GM21825 (cell line): ENCODE measurements at regions not wholly inside any gene's neighbourhood (a gene's known extent, or its start where the extent isn't known, plus 50 kb on each side); places are given as distances from the start of the nearest gene placed in this dataset.

Source experiments
- ATAC-seq: cut with Tn5 transposase; IDR thresholded peaks from one replicate; pipeline ENCODE4 v1.9.1; 2021; ENCODE audit warnings: mild to moderate bottlenecking, moderate library complexity; ENCODE audit not compliant: unreplicated experiment

GRCh38 chr13:22693691-22694090 is 487.1 kb upstream of the SGCG start:
- ATAC-seq, result no peak

DNA sequence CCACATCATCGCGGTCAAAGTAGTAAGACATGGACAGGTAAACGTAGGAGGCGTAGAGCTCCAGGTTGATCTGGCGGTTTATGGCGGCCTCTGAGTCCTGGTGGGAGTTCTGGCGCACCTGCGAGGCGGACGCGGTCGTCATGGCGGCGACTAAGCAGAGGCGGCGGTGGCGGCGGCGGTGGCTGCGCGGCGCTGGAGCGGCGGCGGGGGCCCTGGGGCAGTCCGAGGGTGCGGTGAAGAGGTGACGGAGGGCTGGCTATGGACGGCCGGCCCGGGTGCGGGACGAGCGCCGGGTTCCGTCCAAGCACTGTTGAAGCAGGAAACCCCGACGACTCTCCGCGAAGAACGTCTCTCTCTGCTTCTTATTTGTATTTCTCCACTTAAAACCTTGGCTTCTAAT is 484.3 kb upstream of the SGCG start:
- ATAC-seq, result no peak

- no peak for ATAC-seq
Observed at GRCh38 chr13:22698467-22698866, 482.3 kb upstream of the SGCG start.

- ATAC-seq, result no peak
Observed at GRCh38 chr13:22700246-22700887, 480.4 kb upstream of the SGCG start.

DNA sequence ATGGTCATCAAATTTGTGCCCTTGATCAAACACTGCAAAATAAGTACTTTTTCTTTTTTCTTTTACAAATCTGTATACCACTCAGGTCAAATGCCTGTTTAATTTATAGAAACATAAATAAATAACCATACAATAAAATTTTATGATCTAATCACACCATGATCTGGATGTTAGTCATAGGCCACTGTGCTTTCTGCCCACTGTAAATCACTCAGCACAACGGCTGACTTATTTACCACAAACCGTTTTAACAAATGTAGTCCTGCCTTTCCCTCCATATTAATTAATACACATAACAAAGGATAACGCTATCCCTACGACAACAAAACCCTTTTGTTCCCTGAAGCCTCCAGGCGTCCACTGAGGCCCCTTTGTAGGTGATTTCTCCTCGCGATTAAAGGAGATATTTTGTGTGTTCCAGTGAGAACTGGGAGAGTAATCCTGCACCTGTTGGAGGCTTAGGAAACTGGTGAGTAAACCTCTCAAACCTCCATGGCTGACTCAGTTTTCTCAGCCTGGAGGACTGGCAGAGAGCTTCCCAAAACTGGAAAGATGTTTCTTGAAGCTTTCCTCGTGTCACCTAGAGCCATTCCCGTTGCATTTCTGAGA is 477.1 kb upstream of the SGCG start:
- no peak for ATAC-seq

DNA sequence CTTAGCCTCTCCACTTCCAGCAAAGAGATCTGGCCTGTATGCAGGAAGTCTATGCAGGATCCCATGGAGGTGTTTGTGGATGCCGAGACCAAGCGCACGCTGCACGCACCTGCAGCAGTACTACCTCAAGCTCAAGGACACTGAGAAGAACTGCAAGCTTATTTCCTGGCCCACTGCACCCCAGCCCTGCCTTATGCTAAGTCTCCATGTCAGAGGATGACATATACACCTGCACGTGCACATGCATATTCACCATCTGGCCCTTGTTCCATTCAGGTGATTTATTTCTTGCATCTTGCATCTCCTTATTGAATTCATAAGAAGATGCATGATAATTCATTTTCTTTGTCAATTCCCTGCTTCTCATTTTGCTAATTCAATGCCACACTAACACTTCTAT is 472.8 kb upstream of the SGCG start:
- ATAC-seq, result no peak

DNA sequence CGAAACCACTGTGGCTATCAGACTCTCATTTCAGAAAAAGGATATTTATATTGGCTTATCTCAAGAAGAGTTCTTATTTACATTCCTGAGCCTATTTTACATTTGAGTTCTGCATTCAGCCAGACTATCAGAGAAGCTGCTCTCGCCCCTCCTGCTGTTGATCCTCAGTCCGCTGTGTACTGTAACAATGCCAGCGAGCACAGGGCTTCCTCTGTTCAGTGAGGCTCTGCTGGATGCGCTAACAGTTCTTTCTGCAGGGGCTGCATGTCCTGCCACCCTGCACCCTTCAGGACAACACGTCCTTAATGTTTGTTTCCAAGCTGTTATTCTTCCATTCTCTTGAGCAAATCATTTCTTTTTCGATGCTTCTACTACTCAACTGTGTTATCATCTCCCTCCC is 463.7 kb upstream of the SGCG start:
- ATAC-seq, result no peak

GRCh38 chr13:22726726-22727125 is 454.1 kb upstream of the SGCG start:
- no peak for ATAC-seq

DNA sequence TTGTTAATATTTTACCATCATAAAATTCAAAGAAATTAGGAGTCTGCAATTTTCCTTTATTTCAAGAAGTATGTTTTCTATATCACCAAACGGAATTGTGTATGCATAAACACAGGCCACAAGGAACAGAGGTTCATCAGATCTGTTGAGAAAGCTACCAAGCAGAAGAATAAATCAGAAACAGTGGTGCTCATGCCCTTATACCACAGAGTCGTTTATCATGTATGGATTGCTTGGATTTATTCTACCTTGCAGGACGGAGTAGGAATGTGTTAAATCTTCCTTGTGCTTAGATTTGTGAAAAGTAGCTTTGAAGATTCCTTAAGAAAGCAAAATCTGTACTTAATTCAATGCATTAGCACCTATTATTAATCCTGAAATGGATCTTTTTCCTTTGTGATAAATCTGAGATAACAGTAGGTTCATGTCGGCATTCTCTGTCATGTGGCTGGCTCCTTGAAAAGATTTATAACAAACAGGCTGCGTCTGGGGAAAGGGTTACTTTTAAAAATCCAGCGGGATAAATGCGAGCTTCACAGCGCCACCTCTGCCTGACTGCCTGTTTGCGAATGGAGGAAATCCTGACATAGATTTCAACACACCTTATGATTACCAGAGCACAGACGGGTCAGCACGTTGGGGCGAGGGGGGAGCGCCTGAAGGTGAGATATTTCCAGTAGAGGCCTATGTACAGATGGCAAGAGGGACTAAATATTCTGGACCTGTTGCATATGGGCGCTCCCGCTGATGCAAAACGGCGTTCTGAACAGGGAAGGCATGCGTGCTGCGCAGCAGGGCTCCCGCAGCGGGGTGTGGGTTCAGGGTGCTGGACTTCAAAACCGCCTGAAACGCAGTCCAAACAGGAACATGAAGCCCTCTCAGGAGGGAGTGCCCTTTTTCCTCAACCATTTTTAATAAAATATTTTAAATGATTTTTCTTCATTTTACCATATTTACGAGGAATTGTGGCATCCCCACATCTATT is 445.5 kb upstream of the SGCG start:
- no peak for ATAC-seq

DNA sequence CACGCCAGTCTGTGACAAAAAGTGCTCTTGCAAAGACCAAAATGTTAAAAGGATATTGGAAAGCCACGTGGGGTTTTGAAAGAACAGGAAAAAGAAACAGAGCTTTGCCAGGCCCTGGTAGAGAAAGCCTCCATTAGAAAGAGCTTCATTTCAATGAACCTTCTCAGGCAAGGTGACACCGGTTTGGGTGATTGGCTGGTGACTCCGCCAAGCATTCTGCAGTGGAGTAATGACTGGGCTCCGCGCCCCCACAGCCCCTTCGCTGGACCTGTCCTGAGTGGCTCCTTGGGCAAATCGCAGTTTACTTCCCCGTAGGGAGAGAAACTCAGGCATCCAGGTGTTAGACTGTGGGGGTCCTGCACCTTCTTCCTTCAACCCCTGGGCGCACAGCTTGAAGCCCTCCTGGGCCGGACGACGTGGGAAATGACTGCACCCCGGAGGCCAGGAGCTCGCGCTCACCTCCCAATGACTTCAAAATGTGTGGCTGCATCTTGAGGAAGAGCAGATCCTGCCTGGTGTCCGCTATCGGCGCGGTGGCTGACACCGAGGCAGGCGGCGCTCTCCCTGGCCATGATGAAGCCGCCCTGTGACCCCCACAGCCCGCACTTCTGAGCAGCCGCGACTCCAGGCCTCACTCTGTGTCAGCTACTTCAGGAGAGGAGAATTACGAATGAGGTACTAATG is 444.6 kb upstream of the SGCG start:
- no peak for ATAC-seq

DNA sequence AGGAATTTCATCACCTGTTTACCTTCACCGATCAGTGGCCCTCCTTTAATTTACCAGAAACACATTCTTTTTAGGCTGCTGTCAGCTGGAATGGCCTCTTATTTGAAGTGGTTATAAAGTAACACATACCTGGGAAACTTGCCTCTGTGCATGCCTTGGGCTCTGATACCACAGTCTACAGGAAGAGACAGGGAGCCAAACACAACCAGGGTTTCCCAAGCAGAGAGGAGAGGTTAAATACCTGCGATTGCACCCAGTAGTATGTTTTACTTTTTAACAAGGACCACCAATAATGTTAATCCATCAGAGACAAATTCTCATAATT is 444.0 kb upstream of the SGCG start:
- no peak for ATAC-seq

- ATAC-seq, result no peak
Observed at GRCh38 chr13:22738357-22738756, 442.4 kb upstream of the SGCG start.

DNA sequence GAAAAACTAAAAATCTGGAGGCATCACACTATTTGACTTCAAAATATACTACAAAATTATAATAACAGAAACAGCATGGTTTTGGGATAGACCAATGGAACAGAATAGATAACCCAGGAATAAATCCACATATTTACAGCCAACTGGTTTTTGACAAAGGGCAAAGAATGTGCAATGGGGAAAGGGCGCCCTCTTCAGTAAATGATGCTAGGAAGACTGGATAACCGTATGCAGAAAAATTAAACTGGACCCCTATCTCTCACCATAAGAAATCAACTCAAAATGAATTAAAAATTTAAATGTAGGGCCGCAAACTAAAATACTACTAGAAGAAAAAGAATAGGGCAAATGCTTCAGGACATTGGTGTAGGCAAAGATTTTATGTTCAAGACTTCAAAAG is 440.5 kb upstream of the SGCG start:
- no peak for ATAC-seq

- no peak for ATAC-seq
Observed at GRCh38 chr13:22744688-22745452, 435.9 kb upstream of the SGCG start.

- no peak for ATAC-seq
Observed at GRCh38 chr13:22748866-22749577, 431.8 kb upstream of the SGCG start.

GRCh38 chr13:22749626-22750025 is 431.2 kb upstream of the SGCG start:
- no peak for ATAC-seq

DNA sequence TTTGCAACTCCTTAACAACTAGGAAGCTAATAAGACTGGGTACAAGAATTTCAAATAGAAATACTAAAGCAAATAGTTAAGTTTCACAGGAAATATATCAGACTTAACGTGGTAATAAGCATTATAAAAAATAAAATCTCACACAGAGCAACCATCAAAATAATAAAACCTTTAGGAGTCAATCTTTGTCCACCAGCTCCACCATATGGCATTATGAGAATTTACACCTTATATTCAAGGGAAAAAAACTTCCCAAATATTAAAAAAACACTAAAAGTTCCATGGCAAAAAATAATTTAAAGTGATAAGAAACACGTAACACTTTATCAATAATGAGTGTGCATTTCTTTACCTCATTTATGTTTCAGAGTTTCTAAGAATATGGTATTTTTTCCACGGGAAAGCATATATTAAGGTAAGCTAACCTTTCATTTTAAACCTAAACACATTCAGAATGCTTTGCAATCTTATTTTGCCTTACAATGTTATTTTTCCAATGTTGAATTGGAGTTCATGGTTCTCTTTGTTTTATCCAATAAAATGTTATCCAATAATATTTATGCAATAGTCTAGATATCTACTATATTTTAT is 423.2 kb upstream of the SGCG start:
- no peak for ATAC-seq

DNA sequence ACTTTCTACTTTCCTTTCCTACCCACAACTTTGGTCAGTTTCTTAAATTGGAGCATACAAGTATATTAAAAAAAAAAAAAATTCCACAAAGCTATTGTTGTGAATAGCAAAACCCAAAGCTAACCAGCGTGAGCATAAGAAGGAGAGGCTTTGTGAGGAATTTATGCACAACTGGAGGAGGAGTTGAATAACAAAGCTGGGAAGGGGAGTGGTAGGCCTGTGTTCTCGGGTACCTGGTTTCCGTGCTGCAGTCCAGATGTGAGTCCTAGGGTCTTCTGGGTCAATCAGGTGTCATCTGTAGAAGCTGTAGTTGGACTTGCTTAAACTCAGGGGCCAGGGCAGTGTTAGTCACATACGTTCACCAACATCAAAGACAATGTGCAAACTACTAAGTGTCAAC is 422.5 kb upstream of the SGCG start:
- no peak for ATAC-seq

DNA sequence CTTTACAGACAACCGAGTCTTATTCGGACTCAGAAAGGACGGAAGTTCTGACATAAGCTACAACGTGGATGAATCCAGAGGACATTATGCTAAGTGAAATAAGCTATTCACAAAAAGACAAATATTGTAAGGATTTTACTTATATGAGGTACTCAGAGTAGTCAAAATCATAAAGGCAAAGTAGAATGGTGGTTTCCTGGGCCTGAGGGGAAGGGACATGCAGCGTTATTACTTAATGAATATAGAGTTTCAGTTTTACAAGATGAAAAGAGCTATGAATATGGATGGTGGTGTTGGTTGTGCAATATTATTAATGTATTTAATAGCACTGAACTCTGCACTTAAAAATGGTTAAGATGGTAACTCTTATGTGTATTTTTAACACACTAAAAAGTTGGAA is 419.1 kb upstream of the SGCG start:
- no peak for ATAC-seq

- ATAC-seq, result no peak
Observed at GRCh38 chr13:22765547-22765946, 415.2 kb upstream of the SGCG start.
